Activated naive CD8-positive, alpha-beta T cell treated with anti-CD3 and anti-CD28 coated beads, Interleukin-2, amount 10 ng/mL, durations not matched to agents 7 days and 5 days (primary cell): ENCODE measurements at regions not wholly inside any gene's neighbourhood (a gene's known extent, or its start where the extent isn't known, plus 50 kb on each side); places are given as distances from the start of the nearest gene placed in this dataset.

ENCODE experiments used
- ATAC-seq: fragments of 150-1000 bp; cut with Tn5 transposase; one replicate; pipeline ENCODE4 v1.10.0; 2021; ENCODE audit warnings: low read depth, moderate library complexity
- POLR2A ChIA-PET: fragments of 350-600 bp; sonication (Branson Sonifier 250); formaldehyde crosslinking; loops from one replicate; lab custom pipeline; 2021; ENCODE audit warnings: antibody characterized with exemption; lab: Charles Lee
- DNase-seq: peaks from one replicate; pipeline ENCODE4 v3.0.0; 2021
- H3K27ac Mint-ChIP-seq: one replicate; pipeline ENCODE4 v1.8.0; 2022; ENCODE audit warnings: mild to moderate bottlenecking, mixed read lengths
- H3K27me3 Mint-ChIP-seq: one replicate; pipeline ENCODE4 v1.8.0; 2022; ENCODE audit warnings: mild to moderate bottlenecking, moderate library complexity, mixed read lengths
- H3K36me3 Mint-ChIP-seq: one replicate; pipeline ENCODE4 v1.8.0; 2021; ENCODE audit warnings: mild to moderate bottlenecking, mixed read lengths
- H3K4me1 Mint-ChIP-seq: one replicate; pipeline ENCODE4 v1.8.0; 2021; ENCODE audit warnings: mixed read lengths
- H3K4me3 Mint-ChIP-seq: one replicate; pipeline ENCODE4 v1.8.0; 2022; ENCODE audit warnings: mild to moderate bottlenecking, moderate library complexity, mixed read lengths
- H3K9me3 Mint-ChIP-seq: one replicate; pipeline ENCODE4 v1.8.0; 2021; ENCODE audit warnings: mixed read lengths

DNA sequence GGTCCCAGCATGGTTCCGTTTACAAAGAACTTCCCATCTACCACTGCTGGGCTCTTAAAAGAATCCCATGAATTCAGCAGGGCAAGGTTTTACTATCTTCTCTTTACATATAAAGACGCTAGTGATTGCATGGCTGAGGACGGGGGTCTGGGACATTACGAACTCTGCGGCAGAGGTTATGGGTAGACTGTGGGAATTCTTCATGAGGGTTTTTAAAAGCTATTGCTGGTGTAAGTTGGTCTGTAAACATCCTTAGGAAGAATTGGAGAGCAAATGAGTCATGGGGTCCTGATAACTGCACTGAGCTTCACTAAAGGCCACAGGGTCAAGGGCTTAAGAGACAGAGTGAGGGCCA lies 53.1 kb upstream of the TMEM72 start:
- Mint-ChIP-seq H3K36me3 (no peaks in the 10 kb centered on the region), H3K27me3 (peaks cover 6% of the 10 kb centered on the region), H3K9me3 (no peaks in the 10 kb centered on the region), H3K4me1 (peaks cover 2% of the 10 kb centered on the region), H3K4me3 (no peak overlapping the region), H3K27ac (no peak overlapping the region)
- ATAC-seq (no peak), DNase-seq (no peak)
- POLR2A ChIA-PET = no interaction called here

DNA sequence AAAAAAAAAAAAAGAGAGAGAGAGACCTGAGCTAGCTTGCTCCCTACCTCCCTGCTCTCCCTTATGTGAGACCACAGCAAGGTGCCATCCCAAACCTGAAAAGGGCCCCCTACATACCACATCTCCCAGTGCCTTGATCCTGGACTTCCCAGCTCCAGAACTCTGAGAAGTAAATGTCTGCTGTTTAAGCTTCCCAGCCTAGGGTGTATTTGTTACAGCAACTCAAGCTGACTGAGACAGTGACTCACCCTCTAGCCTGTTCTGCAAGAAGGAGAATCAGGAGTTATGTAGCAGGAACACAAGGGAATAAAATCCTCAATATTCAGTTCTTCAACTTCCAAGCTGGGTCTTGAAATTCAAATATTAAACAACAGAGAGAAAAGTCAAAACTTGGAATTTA lies 52.1 kb upstream of the TMEM72 start:
- no peak for ATAC-seq
- no peak overlapping the region for H3K4me3 Mint-ChIP-seq
- H3K9me3 Mint-ChIP-seq = no peaks in the 10 kb centered on the region
- POLR2A ChIA-PET = interaction anchor here (0.6 kb wide), 1 partner anchor 142 kb away, joined by 4 read pairs; the partner anchor contains the start of gene ZNF22
- no peak overlapping the region for H3K27ac Mint-ChIP-seq
- H3K4me1 Mint-ChIP-seq = peaks cover 5% of the 10 kb centered on the region
- peaks cover 10% of the 10 kb centered on the region for H3K27me3 Mint-ChIP-seq
- no peak for DNase-seq
- no peaks in the 10 kb centered on the region for H3K36me3 Mint-ChIP-seq

DNA sequence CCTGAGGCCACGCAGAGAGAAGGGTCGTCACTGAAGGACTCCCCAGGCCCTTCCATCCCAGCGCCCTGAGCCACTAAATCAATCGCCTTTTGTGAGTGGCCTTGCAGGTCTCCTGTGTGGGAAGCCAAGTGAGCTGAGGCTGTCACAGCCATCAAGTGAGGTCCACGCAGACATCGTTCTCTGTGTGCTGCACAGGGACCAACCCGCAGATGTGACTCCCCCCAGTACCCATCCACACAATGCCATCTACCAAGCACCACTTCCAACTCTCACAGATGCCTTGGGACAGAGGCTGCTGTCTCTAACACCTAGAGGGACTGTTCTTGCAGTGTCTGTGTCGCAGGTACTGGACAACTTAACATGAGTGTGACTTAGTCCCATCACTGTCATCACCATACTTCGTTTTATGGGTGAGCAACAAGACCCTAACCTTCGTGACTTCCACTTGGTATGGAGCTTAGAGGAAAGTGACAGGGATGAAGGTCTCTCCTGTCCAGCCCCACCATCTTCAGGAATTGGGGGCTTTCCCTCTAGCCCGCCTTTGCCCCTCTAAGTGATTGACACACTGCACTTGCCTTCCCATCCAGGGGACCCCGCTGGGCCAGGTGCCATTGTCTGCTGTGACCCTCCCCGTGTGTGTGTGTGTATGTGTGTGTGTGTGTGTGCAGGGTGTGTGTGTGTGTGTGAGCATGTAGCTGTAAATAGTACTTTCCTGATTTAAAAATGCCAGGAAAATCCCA lies 51.4 kb upstream of the TMEM72 start:
- H3K4me3 Mint-ChIP-seq = no peak overlapping the region
- POLR2A ChIA-PET = no interaction called here
- H3K4me1 Mint-ChIP-seq = peaks cover 12% of the 10 kb centered on the region
- no peak overlapping the region for H3K27ac Mint-ChIP-seq
- ATAC-seq (no peak), DNase-seq (no peak)
- H3K27me3 Mint-ChIP-seq = peaks cover 15% of the 10 kb centered on the region
- no peaks in the 10 kb centered on the region for H3K9me3 Mint-ChIP-seq
- H3K36me3 Mint-ChIP-seq = no peaks in the 10 kb centered on the region

DNA sequence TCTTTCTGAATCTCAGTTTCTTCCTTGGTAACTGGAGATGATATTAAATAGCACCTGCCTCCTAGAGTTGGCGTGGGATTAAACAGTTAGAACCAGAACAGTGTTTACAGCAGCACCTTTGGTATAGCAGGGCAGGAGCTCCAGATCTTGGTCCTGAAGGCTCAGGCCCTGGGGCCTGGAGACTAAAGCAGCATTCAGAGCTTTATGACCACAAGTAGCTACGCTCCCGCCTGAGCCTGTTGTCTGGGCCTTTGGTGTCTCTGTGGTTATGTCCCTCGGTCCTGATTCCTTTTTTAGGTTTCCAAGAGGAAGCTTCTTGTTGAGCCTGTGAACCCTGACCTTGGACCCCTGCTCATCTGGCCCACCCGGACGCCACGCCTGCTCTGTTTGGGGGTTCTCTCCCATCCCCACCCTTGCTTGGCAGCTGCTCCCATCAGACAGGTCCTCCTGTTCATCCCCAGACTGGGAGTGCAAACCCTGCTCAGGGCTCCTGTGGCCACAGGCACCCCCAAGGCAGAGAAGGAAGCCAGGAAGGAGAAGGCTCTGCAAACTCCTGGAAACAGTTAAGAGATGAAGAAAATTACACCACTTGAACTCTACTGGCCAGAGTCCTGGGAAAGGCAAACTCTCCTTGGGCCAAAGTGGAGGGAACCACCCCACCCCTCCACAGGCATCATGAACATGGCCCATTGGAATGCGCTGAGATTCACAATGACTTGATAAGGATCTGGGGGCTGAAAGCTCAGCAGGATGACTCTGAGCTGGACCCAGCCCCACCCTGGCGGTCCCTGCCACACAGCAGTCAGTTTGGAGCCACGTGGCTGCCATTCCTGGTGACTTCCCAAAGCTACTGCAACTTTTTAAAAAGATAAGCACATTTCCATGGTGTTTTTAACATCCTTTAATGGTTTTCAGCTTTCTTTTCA lies 50.1 kb upstream of the TMEM72 start:
- POLR2A ChIA-PET = no interaction called here
- DNase-seq = no peak
- Mint-ChIP-seq H3K27me3 (peaks cover 26% of the 10 kb centered on the region), H3K9me3 (no peaks in the 10 kb centered on the region), H3K4me3 (no peak overlapping the region), H3K4me1 (peaks cover 15% of the 10 kb centered on the region), H3K27ac (no peak overlapping the region), H3K36me3 (no peaks in the 10 kb centered on the region)
- ATAC-seq = no peak
